GM10266 (cell line): ENCODE measurements at regions not wholly inside any gene's neighbourhood (a gene's known extent, or its start where the extent isn't known, plus 50 kb on each side); places are given as distances from the start of the nearest gene placed in this dataset.

Source experiments
- DNase-seq: peaks from one replicate; pipeline ENCODE4 v3.0.0; 2012; ENCODE audit errors: extremely low spot score
- CTCF ChIP-seq: IDR thresholded peaks from 2 replicates; pipeline ENCODE4 v1.5.1; 2012; ENCODE audit warnings: mild to moderate bottlenecking, low read depth; ENCODE audit not compliant: control insufficient read depth, insufficient read depth; ENCODE audit errors: missing control alignments

DNA sequence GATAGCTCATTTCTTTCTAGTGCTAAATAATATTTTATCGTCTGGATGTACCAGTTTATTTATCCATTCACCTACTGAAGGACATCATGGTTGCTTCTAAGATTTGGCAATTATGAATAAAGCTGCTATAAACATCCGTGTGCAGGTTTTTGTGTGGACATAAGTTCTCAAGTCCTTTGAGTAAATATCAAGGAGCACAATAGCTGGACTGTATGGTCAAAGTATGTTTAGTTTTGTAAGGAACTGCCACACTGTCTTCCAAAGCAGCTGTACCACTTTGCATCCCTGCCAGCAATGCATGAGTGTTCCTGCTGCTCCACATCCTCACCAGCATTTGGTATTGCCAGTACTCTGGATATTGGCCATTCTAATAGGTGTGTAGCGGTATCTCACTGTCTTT is 447.4 kb downstream of the MED13L start:
- DNase-seq, result no peak
- TF ChIP-seq CTCF, result no peak

DNA sequence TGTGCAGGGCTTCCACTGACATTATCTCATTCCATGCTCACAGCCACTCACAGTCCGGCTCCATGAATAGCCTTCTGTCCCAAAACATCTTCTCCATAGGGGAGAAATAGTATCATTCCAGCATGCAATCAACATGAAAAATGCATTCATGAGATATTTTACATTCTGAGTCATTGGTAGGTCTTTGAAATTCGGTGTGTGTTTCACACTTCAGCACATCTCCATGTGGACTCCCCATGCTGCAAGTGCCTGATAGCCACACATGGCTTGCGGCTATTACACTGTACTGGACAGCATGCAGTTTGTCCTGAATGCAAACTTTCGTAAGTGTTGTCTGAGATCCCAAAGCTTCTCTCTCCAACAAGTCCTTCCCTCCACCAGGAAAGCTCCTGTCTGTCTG is 449.3 kb downstream of the MED13L start:
- TF ChIP-seq CTCF, result no peak
- DNase-seq, result no peak

DNA sequence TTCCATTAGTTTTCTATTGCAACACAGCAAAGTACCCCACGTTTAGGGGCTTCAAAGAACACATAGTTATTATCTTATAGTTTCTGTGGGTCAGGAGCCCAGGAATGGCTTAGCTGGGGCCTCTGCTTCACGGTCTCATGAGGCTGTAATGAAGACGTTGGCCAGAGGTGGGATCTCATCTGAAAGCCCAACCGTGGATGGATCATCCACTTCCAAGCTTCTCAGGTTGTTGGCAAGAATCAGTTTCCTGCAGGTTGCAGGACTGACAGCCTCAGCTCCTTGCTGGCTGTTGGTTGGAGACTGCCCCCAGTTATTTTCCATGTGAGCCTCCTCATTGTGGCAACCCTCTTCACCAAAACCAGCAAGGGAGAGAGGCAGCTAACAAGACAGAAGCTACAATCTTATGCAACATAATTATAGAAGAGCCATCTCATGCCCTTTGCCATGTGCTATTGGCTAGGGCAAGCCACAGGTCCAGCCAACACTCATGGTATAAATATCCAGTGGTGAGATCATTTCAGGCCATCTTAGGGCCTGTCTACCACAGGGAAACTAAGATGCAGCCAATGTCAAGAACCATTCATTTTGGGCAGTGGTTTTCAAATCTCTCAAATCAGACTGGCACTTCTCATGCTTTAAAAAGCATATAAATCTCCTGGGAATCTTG is 452.4 kb downstream of the MED13L start:
- no peak for DNase-seq
- TF ChIP-seq CTCF, result no peak

DNA sequence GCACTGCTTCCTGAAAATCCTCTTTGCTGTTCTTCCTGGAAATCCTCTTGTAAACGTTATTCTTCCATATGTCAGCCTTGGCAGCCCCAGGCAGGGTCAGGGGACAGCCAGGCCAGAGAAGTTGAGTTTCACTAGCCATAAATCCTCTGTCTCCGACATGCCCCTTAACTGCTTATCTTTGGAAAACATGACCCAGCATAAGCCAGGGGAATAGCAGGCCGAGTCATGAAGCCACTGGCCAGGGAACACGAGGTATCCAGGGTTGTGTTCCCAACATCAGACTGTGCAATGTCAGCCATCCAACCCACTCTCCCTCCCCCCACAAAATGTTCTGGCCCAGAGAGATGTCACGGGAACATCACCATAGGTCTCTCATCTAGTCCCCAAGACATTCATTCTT is 453.9 kb downstream of the MED13L start:
- DNase-seq, result no peak
- no peak for TF ChIP-seq CTCF

GRCh38 chr12:115820656-115821055 is 456.8 kb downstream of the MED13L start:
- no peak for TF ChIP-seq CTCF

DNA sequence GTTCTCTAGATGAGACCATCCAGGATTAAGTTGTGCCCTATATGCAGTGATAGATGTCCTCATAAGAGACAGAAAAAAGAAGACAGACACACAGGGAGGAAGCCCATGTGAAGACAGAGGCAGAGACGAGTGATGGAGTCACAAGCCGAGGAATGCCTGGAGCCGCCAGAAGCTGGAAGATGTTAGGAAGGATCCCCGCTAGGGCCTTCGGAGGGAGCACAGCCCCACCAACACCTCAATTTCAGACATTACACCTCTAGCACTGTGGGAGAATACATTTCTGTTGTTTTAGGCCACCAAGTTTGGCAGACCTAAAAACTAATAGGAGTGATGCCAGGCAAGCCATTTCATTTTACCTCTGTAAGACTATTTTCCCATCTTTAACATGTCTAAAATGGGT is 458.5 kb downstream of the MED13L start:
- TF ChIP-seq CTCF, result no peak
- no peak for DNase-seq

More at GRCh38 chr12:115820656-115821055, 456.8 kb downstream of the MED13L start:
- DNase-seq, result no peak

DNA sequence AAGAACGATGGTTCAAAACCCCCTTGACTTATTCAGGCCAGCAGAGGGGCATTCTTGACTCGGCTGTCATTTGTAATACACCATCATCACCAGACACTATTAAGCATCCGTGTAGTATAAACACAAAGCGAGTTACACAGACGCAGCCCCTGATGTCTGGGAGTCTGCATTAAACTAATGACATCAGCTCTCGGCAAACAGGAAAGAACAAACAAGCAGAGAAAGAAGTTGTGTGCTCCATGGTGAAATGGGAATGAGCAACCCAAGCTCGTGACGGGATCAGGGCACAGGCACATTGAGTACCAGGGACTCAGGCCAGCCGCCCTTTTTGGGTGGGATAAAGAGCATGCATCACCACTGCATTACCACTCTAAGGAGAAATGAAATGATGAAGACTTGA is 460.1 kb downstream of the MED13L start:
- DNase-seq, result no peak
- no peak for TF ChIP-seq CTCF
